ENCODE measurements at regions not wholly inside any gene's neighbourhood (a gene's known extent, or its start where the extent isn't known, plus 50 kb on each side); places are given as distances from the start of the nearest gene placed in this dataset.
A peak's percentile ranks its signal among the peaks of the same experiment; 100 is the strongest.

DNA sequence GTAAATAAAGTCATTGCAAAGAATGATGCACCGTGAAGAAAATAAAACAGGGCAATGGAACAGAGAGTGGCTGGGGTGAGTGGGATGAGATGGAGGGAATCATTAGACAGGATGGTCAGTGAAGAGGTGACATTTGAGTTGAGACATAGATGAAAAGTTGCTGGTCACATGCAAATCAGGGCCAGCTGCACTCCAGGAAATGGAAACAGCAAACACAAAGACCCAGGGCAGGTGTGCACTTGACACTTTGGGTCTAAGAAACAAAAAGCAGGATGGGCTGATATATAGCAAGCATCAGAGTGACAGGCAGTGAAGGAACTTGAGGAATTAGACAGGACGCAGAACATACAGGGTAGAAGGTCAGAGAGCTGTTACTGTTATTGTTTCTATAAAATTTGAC is 171.5 kb upstream of the RIPOR2 start:
- DNase-seq (ENCODE audit: insufficient read length): no peak
- no peak for FAIRE-seq
- TF ChIP-seq TAF1 (IDR thresholded peaks at IDR 0.05; ENCODE audit: borderline replicate concordance, low read depth, low read length) (no peak), POLR2A (IDR thresholded peaks at IDR 0.05; ENCODE audit: low read depth, low read length) (no peak)

DNA sequence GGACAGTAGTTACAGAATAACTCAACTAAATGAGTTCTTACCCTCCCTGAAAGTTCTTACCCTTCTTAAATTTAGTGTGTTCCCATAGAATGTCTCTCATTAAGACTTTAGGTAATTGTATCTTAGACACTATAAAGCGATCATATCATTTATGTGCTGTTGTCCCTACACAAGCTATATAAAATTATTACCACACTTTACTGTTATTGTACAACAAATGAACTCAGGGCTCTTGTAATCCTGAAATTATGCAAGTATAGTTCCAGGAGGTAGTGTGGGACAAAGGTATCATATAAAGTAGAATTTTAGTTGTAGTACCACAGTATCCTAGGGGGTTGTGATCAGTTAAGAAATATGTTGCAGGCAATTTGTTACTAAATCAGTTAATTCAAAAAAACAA is 167.4 kb upstream of the CARMIL1 start:
- FAIRE-seq: no peak
- DNase-seq (ENCODE audit: insufficient read length): no peak
- TF ChIP-seq TAF1 (IDR thresholded peaks at IDR 0.05; ENCODE audit: borderline replicate concordance, low read depth, low read length) (no peak), POLR2A (IDR thresholded peaks at IDR 0.05; ENCODE audit: low read depth, low read length) (no peak), POLR2AphosphoS5 (IDR thresholded peaks at IDR 0.05; ENCODE audit: low read depth, low read length) (no peak)

DNA sequence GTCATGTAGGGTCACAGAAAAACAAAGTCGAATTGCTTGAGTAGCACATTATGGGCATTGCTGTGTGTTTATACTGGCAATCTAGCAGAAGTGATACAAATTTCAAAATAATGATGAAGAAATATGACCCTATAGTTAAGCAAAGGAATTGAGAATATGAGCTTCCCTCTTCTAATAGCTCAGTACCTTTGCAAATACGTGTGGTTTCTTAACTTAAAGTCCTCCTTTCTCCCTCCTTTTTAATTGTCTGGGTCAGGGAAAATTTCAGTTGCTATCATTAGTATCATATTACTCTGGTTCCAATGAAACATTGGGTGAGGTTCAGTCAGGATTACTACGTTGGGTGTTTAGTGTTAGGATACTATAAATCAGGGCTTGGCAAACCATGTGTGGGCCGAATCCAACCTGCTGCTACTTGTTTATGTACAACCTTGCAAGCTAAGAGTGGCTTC is 166.8 kb upstream of the CARMIL1 start:
- FAIRE-seq (no peak), DNase-seq (ENCODE audit: insufficient read length) (no peak)
- TF ChIP-seq POLR2A (IDR thresholded peaks at IDR 0.05; ENCODE audit: low read depth, low read length) (no peak), POLR2AphosphoS5 (IDR thresholded peaks at IDR 0.05; ENCODE audit: low read depth, low read length) (no peak), TAF1 (IDR thresholded peaks at IDR 0.05; ENCODE audit: borderline replicate concordance, low read depth, low read length) (no peak)

DNA sequence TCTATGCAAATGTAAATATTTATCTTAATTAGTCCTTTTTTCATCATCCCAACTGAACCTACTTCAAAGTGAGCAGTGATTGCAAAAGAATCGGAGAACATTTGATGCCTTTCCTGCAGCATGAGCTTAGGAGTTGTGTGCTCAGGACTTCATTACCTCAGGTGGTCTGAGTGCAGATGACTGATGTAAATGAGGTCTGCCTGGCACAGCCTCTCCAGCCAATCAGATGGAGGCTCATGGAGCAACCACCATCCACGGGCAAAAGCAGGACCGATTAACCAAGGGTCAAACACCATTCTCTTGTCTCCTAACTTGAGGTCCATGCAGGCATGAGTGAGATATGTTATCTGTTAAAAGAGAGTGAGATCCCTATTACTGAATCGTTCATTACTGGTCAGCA is 165.7 kb upstream of the CARMIL1 start:
- TF ChIP-seq TAF1 (IDR thresholded peaks at IDR 0.05; ENCODE audit: borderline replicate concordance, low read depth, low read length) (no peak), POLR2AphosphoS5 (IDR thresholded peaks at IDR 0.05; ENCODE audit: low read depth, low read length) (no peak), POLR2A (IDR thresholded peaks at IDR 0.05; ENCODE audit: low read depth, low read length) (no peak)
- DNase-seq (ENCODE audit: insufficient read length) (no peak), FAIRE-seq (no peak)

DNA sequence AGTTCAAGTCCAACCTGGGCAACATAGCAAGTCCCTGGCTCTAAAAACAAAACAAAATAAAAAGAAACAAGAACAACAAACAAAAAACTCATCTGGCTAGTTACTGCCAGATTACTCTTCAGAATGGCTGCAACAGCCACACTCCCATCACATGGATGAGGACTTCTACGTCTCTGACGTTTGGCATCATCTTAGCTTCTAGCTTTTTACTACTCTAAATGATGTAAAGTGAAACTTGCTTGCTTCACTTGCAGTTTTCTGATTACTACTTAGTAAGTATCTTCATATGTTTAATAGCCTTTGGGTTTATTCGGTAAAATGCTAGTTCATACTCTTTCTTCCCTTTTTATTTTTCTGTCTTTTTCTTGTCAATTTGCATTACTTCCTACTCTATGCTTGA is 161.1 kb upstream of the CARMIL1 start:
- no peak for TF ChIP-seq POLR2A (IDR thresholded peaks at IDR 0.05; ENCODE audit: low read depth, low read length)
- TF ChIP-seq TAF1 (IDR thresholded peaks at IDR 0.05; ENCODE audit: borderline replicate concordance, low read depth, low read length): no peak
- TF ChIP-seq POLR2AphosphoS5 (IDR thresholded peaks at IDR 0.05; ENCODE audit: low read depth, low read length): no peak
- DNase-seq (ENCODE audit: insufficient read length) (no peak), FAIRE-seq (peak; percentile 69)

DNA sequence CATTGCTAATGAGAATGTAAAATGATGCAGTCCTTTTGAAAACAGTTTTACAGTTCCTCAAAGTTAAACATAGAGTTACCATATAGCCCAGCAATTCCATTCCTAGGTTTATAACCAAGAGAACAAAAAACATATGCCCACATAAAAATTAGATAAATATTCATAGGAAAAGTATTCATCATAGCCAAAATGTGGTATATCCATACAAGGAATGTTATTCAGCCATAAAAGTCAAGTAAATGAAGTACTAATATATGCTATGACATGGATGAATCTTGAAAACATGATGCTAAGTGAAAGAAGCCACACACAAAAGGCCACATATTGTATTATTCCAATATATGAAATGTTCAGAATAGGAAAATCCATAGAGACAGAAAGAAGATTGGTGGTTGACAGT is 158.0 kb upstream of the CARMIL1 start:
- no peak for DNase-seq (ENCODE audit: insufficient read length)
- TF ChIP-seq TAF1 (IDR thresholded peaks at IDR 0.05; ENCODE audit: borderline replicate concordance, low read depth, low read length): no peak
- TF ChIP-seq POLR2A (IDR thresholded peaks at IDR 0.05; ENCODE audit: low read depth, low read length): no peak
- no peak for TF ChIP-seq POLR2AphosphoS5 (IDR thresholded peaks at IDR 0.05; ENCODE audit: low read depth, low read length)
- FAIRE-seq: no peak

DNA sequence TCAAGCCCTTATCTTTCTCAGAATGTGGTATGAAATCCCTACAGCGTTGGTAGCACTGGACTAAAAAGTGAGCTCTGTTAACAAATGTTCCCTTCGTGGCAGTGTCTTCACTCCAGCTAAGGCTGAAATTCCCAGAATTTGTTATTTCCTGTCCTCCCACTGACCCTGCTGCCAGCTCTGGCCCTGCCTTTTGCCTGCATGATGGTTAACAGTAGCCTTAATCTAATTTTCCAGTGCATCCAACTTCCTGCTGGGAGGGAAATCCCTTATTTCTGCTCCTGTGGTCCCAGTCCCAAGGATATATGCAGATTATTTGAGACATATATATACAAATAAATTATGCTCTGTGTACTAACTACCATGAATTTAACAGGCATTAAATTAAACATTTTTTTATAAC is 157.2 kb upstream of the CARMIL1 start:
- TF ChIP-seq POLR2AphosphoS5 (IDR thresholded peaks at IDR 0.05; ENCODE audit: low read depth, low read length): no peak
- TF ChIP-seq TAF1 (IDR thresholded peaks at IDR 0.05; ENCODE audit: borderline replicate concordance, low read depth, low read length): no peak
- no peak for TF ChIP-seq POLR2A (IDR thresholded peaks at IDR 0.05; ENCODE audit: low read depth, low read length)
- DNase-seq (ENCODE audit: insufficient read length) (no peak), FAIRE-seq (no peak)

DNA sequence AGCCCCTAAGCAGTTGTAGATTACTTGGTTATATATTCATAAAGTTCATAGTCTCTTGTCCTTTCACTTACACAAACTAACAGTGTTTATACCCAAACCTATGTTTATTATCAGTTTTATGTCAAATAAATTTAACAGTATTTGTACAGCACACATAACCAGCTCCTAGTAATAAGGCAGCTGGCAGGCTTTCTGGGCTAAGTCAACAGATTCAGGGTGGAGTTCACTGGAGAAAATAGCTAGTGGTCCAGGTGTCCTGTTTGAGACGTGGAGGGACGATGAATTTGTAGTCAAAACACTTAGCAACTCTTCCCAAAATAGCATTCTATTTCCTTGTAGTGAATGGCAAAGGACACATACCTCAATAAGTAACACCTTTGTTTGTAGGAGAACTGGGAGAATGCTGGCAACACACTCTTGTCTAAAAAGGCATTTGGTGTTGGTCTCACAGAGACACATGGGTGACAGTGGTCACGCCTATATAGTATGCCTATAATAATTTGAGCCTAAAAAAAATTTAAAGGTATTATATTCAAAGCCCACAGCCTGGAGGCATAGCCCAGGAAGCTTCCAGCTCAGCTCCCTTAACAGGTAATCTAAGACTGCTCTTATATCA is 156.4 kb upstream of the CARMIL1 start:
- DNase-seq (ENCODE audit: insufficient read length) (no peak), FAIRE-seq (no peak)
- TF ChIP-seq POLR2AphosphoS5 (IDR thresholded peaks at IDR 0.05; ENCODE audit: low read depth, low read length): no peak

DNA sequence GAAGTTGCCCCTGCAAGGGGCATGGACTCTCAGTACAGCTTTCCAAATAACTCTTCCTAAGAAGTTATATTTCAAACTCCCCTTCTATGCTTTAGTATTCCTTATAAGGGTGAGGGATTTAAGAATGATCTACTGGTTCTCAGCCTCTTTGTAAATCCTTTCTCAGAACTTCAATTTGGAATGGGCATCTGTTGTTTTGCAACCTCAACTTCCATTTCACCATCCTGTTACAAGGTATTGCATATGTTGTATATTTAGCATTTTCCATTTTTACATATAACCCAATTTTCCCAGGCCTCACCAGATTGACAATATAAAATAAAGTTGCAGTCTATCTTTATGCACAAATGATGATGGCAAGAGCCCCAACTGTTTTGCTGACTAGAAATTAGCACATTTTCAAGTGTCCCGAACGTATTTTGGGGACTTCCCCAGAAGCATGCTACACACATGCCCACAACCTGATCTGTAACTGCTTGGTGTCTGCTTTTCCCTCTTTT is 154.9 kb upstream of the CARMIL1 start:
- DNase-seq (ENCODE audit: insufficient read length) (no peak), FAIRE-seq (no peak)
- TF ChIP-seq POLR2A (IDR thresholded peaks at IDR 0.05; ENCODE audit: low read depth, low read length) (no peak), TAF1 (IDR thresholded peaks at IDR 0.05; ENCODE audit: borderline replicate concordance, low read depth, low read length) (no peak), POLR2AphosphoS5 (IDR thresholded peaks at IDR 0.05; ENCODE audit: low read depth, low read length) (no peak)

DNA sequence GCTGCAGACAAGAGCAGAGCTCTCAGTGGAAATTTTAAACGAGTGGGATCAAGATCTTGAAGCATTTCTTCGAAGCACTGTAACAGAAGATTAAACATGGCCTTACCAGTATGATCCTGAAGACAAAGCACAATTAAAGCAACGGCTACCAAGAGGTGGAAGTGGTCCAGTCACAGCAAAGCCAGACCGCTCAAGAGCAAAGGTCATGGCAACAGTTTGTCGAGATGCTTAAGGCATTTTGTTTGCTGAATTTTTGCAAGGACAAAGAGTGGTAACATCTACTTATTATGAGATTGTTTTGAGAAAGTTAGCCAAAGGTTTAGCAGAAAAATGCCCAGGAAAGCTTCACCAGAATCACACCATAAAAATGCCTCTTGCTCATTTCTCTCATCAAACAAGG is 153.4 kb upstream of the CARMIL1 start:
- TF ChIP-seq POLR2AphosphoS5 (IDR thresholded peaks at IDR 0.05; ENCODE audit: low read depth, low read length): no peak
- TF ChIP-seq TAF1 (IDR thresholded peaks at IDR 0.05; ENCODE audit: borderline replicate concordance, low read depth, low read length): no peak
- no peak for TF ChIP-seq POLR2A (IDR thresholded peaks at IDR 0.05; ENCODE audit: low read depth, low read length)

DNA sequence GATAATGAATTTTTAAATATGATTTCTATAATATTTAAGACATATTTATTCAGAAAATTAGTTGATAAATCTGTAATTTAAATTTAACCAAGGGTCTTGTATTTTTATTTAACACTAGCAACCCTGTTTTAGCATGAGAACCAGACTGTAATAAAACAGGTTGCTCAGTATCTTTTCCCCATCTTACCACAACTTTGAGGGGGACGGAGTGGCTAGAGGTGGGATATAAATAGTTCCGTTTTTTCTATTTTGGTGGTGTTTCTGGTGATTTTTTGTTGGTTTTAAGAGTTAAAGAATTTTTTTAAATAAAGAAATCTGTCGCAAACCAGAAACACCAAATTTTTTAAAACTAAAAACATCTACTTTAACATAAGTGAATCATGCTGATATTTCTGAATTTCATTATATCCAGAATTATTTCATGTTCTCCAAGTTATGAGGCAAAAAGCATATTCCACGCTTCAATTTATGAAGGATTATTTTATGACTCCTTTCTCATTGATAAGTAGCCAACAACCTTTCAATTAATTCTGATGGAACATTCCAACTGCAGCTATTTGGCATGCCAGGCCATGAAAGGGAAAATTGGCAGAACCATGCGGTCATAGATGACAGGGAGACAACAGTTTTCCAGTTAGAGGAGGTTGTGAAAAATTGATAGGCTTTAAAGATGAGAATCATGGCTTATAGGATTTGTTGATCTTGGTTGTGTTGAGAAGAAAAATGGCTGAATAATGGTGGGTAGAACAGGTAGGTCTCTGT is 151.9 kb upstream of the CARMIL1 start:
- no peak for DNase-seq (ENCODE audit: insufficient read length)
- no peak for TF ChIP-seq POLR2AphosphoS5 (IDR thresholded peaks at IDR 0.05; ENCODE audit: low read depth, low read length)
- no peak for TF ChIP-seq POLR2A (IDR thresholded peaks at IDR 0.05; ENCODE audit: low read depth, low read length)
- FAIRE-seq: peak; percentile 50

More for the DNA sequence above, 153.4 kb upstream of the CARMIL1 start:
- FAIRE-seq: peak; percentile 75
- no peak for DNase-seq (ENCODE audit: insufficient read length)

DNA sequence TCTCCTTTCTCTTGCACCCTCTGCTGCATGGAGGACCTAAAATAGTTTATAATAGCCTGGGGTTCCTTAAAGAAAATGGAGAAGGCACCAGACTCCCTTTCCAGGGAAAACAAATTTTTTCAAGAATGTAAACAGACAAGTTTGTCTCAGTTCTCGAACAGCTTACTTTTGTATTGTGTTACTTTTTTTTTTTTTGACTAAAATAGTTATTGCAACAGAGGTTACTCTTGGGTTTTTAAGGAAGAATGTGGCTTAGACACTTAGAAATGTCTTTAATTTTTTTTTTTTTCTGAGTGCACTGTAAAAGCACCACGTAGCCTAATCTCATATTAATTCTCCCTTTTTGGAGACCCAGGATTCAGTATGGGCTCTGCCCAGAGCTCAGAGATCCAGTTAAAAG is 148.7 kb upstream of the CARMIL1 start:
- TF ChIP-seq TAF1 (IDR thresholded peaks at IDR 0.05; ENCODE audit: borderline replicate concordance, low read depth, low read length) (no peak), POLR2AphosphoS5 (IDR thresholded peaks at IDR 0.05; ENCODE audit: low read depth, low read length) (no peak), POLR2A (IDR thresholded peaks at IDR 0.05; ENCODE audit: low read depth, low read length) (no peak)
- FAIRE-seq: no peak
- no peak for DNase-seq (ENCODE audit: insufficient read length)
